Spinal cord (tissue), 9 donors: ENCODE measurements at regions not wholly inside any gene's neighbourhood (a gene's known extent, or its start where the extent isn't known, plus 50 kb on each side); places are given as distances from the start of the nearest gene placed in this dataset.

Experiments used
- DNase-seq, 6 donors: peaks; one replicate each; pipeline versions ENCODE4 v3.0.0 to v3.0.0-alpha.2; 2013 to 2015; ENCODE audit warnings: low spot score in 6 of 6, low read depth in 4 of 6
- H3K27ac ChIP-seq: one replicate; pipeline ENCODE4 v1.5.1; 2013; ENCODE audit warnings: low read depth, low read length, control low read depth
- H3K27me3 ChIP-seq: one replicate; pipeline ENCODE4 v1.6.1; 2013; ENCODE audit warnings: low read length; ENCODE audit not compliant: control insufficient read depth, insufficient read depth
- H3K36me3 ChIP-seq: one replicate; pipeline ENCODE4 v1.6.1; 2013; ENCODE audit warnings: low read length; ENCODE audit not compliant: control insufficient read depth, insufficient read depth
- H3K4me1 ChIP-seq: one replicate; pipeline ENCODE4 v1.6.1; 2013; ENCODE audit warnings: low read length; ENCODE audit not compliant: control insufficient read depth, insufficient read depth
- H3K4me3 ChIP-seq: one replicate; pipeline ENCODE4 v1.5.1; 2013; ENCODE audit warnings: low read depth, low read length, control low read depth
- H3K9me3 ChIP-seq: one replicate; pipeline ENCODE4 v1.6.1; 2013; ENCODE audit warnings: low read length; ENCODE audit not compliant: control insufficient read depth, insufficient read depth
- WGBS: methylation state at CpG from one replicate; pipeline ENCODE4 v1.1.5; 2013; ENCODE audit warnings: missing lambda C conversion rate; ENCODE audit not compliant: insufficient coverage; 5-methylcytosine and 5-hydroxymethylcytosine counted together
- donor health status: healthy.

DNA sequence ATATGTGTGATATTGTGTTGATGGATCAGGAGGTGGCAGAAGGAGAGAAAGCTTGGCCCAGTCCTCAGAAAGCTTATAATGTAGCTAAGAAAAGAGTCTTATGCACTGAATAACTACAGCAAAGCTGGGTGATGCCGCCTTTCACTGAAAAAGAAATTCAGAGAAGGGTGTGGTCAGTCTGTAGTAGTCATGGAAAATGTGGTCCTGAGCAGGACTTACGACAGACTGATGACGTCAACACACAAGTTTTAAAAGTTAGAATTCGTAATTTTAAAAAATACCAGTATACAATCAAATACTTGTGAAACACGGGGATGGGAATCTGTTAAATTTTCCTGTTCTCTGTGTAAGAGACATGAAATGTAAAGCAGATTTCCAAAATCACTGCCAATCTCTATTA lies 87.0 kb upstream of the RAPGEF2 start:
- WGBS: 100% methylated on average over 1 of the region's 5 CpGs
- H3K27ac ChIP-seq: no peak overlapping the region

DNA sequence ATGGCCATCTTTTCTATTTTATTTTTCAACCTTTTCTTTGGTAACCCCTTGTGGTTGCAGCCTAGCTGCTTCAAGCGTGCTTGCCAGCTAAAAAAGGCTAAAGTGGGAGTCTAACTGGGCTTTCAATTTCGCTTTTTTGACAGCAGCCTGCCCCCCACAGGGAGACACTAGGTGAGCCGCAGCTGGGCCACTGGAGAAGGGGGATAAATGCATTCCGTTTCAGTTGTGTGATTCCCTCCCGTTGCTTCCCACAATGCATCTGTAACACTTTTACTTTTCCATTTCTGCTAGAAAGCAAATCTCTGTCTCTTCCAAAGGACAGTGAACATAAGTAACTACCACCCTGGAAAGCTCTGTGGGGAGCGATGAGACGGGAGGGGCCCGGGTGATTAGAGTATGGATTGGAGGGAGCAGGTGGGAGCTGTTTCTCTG lies 86.3 kb upstream of the RAPGEF2 start:
- WGBS: 0% methylated on average over 1 of the region's 8 CpGs
- peaks cover 5% of the 10 kb centered on the region for H3K4me1 ChIP-seq
- H3K4me3 ChIP-seq: peak overlapping the region; percentile 16

More for the DNA sequence above, 87.0 kb upstream of the RAPGEF2 start:
- no peaks in the 10 kb centered on the region for H3K27me3 ChIP-seq
- H3K9me3 ChIP-seq: no peaks in the 10 kb centered on the region
- H3K4me3 ChIP-seq: no peak overlapping the region
- no peak for DNase-seq
- H3K4me1 ChIP-seq: peaks cover 5% of the 10 kb centered on the region
- no peaks in the 10 kb centered on the region for H3K36me3 ChIP-seq

DNA sequence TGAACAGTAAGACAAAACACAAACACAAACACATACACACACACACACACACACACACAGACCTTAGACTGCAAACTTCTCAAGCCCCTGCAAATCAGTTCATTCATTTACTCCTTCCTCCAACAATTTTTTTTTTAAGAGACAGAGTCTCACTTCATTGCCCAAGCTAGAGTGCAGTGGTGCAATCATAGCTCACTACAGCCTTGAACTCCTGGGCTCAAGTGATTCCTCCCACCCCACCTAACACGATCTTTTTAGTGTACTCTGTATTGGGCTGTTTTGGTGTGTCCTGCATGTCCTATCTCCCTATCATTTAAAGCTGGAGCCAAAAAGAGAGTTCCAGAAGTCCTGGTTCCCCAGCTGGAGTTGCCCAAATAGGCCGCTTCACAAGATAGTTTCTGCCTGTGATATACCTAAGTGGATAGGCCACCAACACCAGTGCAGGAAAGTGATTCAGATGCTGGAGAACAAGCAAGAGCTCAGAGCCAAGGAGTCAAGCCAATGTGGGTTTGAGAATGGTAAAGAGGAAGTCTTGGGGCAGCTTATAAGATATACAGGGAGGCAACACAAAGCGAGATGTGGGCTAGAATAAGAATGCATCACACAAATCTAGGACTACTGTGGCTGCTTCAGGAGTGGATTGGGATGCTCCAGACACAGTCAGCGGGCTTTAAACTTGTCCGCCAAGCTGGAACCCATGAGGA lies 85.4 kb upstream of the RAPGEF2 start:
- H3K27ac ChIP-seq: no peak overlapping the region
- H3K27me3 ChIP-seq: no peaks in the 10 kb centered on the region
- H3K4me3 ChIP-seq: peak overlapping the region; percentile 16
- H3K9me3 ChIP-seq: no peaks in the 10 kb centered on the region
- WGBS: 71% methylated on average over 4 of the region's 5 CpGs
- H3K36me3 ChIP-seq: no peaks in the 10 kb centered on the region
- no peak for DNase-seq
- peaks cover 5% of the 10 kb centered on the region for H3K4me1 ChIP-seq

More for the DNA sequence above, 86.3 kb upstream of the RAPGEF2 start:
- Histone ChIP-seq H3K27me3 (no peaks in the 10 kb centered on the region), H3K36me3 (no peaks in the 10 kb centered on the region), H3K9me3 (no peaks in the 10 kb centered on the region), H3K27ac (peak overlapping the region; percentile 47)
- DNase-seq: peak in 3 of 6 donors; percentile 25 to 87 (median 49)

DNA sequence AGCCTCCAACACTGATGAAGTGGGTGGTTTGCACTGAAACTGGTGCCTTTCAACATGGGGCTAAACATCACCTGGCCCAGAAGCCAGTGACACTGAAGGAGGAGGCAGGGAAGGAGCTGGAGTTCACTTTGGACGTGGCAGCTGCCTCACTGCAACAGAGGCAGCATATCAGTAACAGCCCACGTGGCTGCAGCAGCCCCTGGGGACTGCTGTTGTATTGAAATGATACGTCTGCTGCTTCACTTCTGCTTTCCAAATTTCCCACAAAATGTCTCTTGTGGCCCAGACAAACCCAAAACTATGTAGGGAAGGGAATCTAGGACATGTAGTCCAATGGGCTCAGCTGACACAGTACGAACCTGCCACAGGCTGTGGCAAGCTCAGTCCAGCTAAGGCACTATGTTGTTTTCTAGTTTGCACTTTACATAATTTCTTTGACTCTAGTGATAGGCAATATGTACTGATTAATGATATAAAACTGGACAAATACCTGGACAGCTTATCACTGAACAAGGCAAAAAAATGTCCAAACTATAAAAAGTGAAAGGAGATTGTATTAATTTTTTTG lies 84.7 kb upstream of the RAPGEF2 start:
- H3K9me3 ChIP-seq: no peaks in the 10 kb centered on the region
- peaks cover 5% of the 10 kb centered on the region for H3K4me1 ChIP-seq
- no peak overlapping the region for H3K4me3 ChIP-seq
- 57% methylated on average over 2 of the region's 4 CpGs for WGBS
- no peak overlapping the region for H3K27ac ChIP-seq
- no peak for DNase-seq
- H3K27me3 ChIP-seq: no peaks in the 10 kb centered on the region
- H3K36me3 ChIP-seq: no peaks in the 10 kb centered on the region

DNA sequence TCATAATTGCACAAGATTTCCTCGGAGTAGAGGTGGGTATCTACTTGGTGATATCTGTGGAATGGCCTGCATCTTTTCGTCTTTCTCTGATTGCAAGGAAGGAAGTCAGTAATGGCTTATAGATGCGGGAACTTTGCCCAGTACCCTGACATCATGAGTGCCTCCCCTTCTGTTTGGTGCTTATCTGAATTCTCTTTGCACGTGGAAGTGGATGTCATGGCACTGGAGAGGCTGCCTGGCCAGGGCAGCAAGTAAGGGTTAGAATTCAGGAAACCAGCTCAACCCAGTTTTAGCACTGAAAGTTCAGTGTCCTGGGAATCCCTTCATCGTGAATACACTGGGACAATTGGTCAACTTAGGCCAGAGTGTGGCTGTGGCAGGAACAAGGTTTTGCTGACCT lies 83.5 kb upstream of the RAPGEF2 start:
- Histone ChIP-seq H3K27ac (no peak overlapping the region), H3K4me3 (no peak overlapping the region), H3K4me1 (peaks cover 5% of the 10 kb centered on the region), H3K9me3 (no peaks in the 10 kb centered on the region), H3K27me3 (no peaks in the 10 kb centered on the region), H3K36me3 (no peaks in the 10 kb centered on the region)
- 71% methylated on average over 3 of the region's 5 CpGs for WGBS
- DNase-seq: no peak

DNA sequence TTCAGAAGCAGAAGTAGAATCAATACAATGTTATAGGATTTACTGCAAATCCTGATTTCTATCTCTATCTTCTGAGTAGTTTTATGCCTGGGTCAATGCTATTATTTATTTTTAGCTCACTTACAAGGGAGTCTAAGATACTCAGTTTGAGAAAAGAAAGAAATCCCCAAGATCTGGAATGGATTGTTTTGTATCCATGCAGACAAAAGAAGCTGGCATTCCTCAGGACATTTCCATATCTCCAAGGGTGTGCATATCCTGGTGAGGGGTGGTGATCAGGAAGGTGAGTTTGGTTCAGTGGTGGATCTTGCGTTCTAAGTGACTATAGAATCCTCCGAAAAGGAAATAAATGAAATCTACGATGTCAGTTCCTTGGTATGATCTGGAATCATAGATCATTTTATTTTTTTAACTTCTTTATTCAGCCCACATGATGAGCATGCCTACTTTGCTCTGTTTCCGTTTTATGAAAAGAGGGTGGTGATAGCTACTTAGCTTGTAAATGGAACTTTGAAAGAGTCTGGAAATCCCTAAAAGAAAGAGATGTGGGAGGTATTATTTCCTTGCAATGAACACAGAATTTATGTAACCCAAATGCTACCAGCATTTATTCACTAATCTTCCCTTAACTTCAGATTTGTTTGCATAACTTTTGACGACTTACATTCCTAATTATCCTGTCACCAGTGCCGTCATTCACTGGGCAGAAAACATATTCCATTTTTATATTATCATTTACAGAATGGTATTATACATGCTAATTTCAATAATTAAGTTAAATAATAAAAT lies 81.1 kb upstream of the RAPGEF2 start:
- no peak overlapping the region for H3K27ac ChIP-seq
- H3K4me3 ChIP-seq: no peak overlapping the region
- no peaks in the 10 kb centered on the region for H3K36me3 ChIP-seq
- peaks cover under 1% of the 10 kb centered on the region for H3K4me1 ChIP-seq
- peak in 1 of 6 donors; percentile 24 for DNase-seq
- H3K9me3 ChIP-seq: no peaks in the 10 kb centered on the region
- no peaks in the 10 kb centered on the region for H3K27me3 ChIP-seq
- WGBS: no CpG with 5 or more reads among the region's 6 CpGs

DNA sequence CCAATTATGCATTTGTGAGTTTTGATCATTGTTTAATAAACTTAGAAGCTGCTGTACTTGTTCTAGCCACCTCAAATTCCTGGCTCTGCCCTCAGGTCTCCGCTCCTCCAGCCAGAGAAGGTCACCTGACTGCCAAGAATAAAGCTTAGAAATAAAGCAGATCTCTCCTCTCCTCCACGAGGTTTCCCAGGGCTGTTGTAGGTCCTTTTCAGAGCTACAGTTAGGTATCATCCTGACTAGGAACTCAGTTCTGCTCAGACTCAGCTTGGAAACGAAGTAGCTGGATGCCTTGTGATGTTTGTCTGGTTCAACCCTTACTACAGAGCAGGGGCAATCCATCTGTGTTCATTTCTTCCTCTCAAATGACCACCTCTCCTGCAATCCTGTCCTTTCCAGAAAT lies 79.1 kb upstream of the RAPGEF2 start:
- Histone ChIP-seq H3K36me3 (no peaks in the 10 kb centered on the region), H3K4me3 (no peak overlapping the region), H3K9me3 (no peaks in the 10 kb centered on the region), H3K4me1 (no peaks in the 10 kb centered on the region), H3K27me3 (no peaks in the 10 kb centered on the region), H3K27ac (no peak overlapping the region)
- WGBS: 30% methylated on average over 2 of the region's 3 CpGs
- no peak for DNase-seq

DNA sequence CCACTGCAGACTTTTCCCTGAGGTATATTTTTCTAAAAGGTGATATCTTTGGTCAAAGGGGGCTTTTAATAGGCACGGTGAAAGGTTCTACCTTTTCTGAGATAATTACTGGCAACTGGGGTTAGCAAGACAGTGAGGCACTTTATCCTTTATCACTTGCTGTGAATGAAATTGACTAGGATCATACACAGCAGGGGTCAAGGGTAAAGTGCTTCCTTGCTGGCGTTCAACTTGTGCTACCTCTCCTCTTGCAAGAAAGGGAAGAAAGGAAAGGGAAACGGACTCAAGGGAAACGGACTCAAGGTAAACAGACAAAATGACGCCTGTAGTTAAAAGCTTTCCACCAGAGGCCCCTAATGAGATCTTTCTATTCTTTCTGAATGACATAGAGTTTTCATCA lies 78.6 kb upstream of the RAPGEF2 start:
- H3K4me1 ChIP-seq: no peaks in the 10 kb centered on the region
- DNase-seq: peak in 1 of 6 donors; percentile 75
- H3K9me3 ChIP-seq: no peaks in the 10 kb centered on the region
- no CpG with 5 or more reads among the region's 5 CpGs for WGBS
- no peak overlapping the region for H3K27ac ChIP-seq
- no peaks in the 10 kb centered on the region for H3K36me3 ChIP-seq
- H3K4me3 ChIP-seq: no peak overlapping the region
- H3K27me3 ChIP-seq: no peaks in the 10 kb centered on the region

DNA sequence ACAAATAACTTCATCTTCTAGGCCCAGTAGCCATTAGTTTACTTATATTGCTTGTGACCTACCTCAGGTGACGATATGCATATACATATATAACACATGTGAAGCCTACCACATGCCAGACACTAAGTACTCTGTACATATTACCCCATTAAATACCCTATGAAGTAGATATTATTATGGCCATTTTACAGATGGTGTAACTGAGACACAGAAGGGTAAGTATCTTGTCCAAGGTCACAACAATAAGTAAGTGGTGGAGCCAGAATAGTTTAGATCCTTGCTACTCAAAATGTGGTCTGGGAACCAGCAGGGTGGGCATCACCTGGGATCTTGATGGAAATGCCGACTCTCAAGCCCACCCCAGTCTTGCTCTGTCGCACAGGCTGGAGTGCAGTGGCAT lies 78.1 kb upstream of the RAPGEF2 start:
- Histone ChIP-seq H3K27me3 (no peaks in the 10 kb centered on the region), H3K27ac (no peak overlapping the region), H3K4me3 (no peak overlapping the region), H3K9me3 (no peaks in the 10 kb centered on the region), H3K4me1 (no peaks in the 10 kb centered on the region), H3K36me3 (no peaks in the 10 kb centered on the region)
- 100% methylated on average over 2 of the region's 3 CpGs for WGBS
- DNase-seq: no peak
